ENCODE measurements at regions not wholly inside any gene's neighbourhood (a gene's known extent, or its start where the extent isn't known, plus 50 kb on each side); places are given as distances from the start of the nearest gene placed in this dataset.

DNA sequence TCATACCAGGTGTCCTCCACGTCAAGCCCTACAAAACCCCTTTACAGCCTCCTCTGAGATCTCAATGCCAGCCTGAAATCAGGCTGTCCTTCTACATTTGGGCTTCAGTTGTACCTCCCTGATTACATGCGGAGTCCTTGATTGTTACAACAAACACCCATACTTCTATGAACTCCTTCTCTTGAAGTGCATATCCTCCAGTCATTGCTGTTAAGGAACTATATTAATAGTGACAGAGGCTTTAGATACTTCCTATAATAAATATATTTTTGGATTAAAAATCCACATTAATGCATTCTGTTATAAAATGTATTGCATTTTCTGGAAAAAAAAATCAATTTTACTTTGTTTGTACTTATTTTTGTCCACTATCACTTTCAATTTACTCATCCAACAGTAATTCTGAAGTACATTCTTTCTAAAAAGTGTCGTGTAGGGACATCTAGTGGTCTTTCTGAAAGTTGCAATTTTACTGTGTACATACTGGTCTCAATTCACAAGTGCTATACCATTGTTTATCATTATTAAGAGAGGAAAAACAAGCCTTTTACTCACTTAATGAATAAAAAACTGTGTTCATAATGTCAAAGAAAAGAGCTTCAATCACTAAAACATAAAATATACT, 316.4 kb downstream of the DSEL start:
- TF ChIP-seq, protein P1, sequence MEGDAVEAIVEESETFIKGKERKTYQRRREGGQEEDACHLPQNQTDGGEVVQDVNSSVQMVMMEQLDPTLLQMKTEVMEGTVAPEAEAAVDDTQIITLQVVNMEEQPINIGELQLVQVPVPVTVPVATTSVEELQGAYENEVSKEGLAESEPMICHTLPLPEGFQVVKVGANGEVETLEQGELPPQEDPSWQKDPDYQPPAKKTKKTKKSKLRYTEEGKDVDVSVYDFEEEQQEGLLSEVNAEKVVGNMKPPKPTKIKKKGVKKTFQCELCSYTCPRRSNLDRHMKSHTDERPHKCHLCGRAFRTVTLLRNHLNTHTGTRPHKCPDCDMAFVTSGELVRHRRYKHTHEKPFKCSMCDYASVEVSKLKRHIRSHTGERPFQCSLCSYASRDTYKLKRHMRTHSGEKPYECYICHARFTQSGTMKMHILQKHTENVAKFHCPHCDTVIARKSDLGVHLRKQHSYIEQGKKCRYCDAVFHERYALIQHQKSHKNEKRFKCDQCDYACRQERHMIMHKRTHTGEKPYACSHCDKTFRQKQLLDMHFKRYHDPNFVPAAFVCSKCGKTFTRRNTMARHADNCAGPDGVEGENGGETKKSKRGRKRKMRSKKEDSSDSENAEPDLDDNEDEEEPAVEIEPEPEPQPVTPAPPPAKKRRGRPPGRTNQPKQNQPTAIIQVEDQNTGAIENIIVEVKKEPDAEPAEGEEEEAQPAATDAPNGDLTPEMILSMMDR (IDR thresholded peaks at IDR 0.05; ENCODE audit: low read length) = peak; percentile 55
- no peak for TF ChIP-seq EZH2 (optimal IDR thresholded peaks at IDR 0.05; ENCODE audit: low read depth, low read length)
